GM12878 (cell line): ENCODE measurements at regions not wholly inside any gene's neighbourhood (a gene's known extent, or its start where the extent isn't known, plus 50 kb on each side); places are given as distances from the start of the nearest gene placed in this dataset.

ENCODE experiments used
- CREB1 ChIP-seq: IDR thresholded peaks from 2 replicates; pipeline ENCODE4 v1.6.1; 2012; ENCODE audit warnings: low read depth, mild to moderate bottlenecking, inconsistent platforms
- NFYB ChIP-seq: IDR thresholded peaks from 2 replicates; pipeline ENCODE4 v1.6.1; 2011; ENCODE audit warnings: low read depth, mild to moderate bottlenecking, low read length, improper control_type of control experiment, moderate library complexity; ENCODE audit not compliant: insufficient read depth
- ZNF274 ChIP-seq: IDR thresholded peaks from one replicate; pipeline ENCODE4 v1.8.0; 2011; ENCODE audit not compliant: insufficient read length, insufficient read depth
- TF ChIP-seq, protein P1 (sequence below), 3 experiments: IDR thresholded peaks in 2 of 3; conservative IDR thresholded peaks in 1 of 3; 2 replicates each; pipeline ENCODE4 v1.5.1; 2011; ENCODE audit warnings: low read depth in 3 of 3, low read length in 3 of 3, mild to moderate bottlenecking in 3 of 3, control low read depth in 2 of 3, moderate library complexity in 2 of 3, inconsistent platforms in 1 of 3, mixed read lengths in 1 of 3; ENCODE audit not compliant: control insufficient read depth in 2 of 3, insufficient read depth in 1 of 3; ENCODE audit errors: extremely low read depth in 1 of 3
- TF ChIP-seq, protein P2 (sequence below): fragments of 450-650 bp; IDR thresholded peaks from 2 replicates; pipeline ENCODE4 v1.6.1; 2017; ENCODE audit warnings: low read depth, mild to moderate bottlenecking, moderate library complexity

DNA sequence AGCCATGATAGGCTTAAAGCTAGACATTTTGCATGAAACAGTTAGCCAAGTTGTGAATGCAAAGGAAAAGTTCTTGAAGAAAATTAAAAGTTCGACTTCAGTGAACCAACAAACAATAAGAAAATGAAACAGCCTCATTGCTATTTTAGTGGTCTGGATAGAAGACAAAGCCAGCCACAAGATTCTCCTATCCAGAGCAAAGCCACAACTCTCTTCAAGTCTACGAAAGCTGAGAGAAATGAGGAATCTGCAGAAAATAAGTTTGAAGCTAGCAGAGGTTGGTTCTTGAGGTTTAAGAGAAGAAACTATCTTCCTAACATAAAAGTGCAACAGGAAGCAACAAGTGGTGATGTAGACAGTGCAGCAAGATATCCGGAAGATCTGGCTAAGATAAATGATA lies 271.4 kb upstream of the GRM3 start:
- TF ChIP-seq NFYB (no peak), ZNF274 (no peak), CREB1 (no peak)
- TF ChIP-seq, protein P1, sequence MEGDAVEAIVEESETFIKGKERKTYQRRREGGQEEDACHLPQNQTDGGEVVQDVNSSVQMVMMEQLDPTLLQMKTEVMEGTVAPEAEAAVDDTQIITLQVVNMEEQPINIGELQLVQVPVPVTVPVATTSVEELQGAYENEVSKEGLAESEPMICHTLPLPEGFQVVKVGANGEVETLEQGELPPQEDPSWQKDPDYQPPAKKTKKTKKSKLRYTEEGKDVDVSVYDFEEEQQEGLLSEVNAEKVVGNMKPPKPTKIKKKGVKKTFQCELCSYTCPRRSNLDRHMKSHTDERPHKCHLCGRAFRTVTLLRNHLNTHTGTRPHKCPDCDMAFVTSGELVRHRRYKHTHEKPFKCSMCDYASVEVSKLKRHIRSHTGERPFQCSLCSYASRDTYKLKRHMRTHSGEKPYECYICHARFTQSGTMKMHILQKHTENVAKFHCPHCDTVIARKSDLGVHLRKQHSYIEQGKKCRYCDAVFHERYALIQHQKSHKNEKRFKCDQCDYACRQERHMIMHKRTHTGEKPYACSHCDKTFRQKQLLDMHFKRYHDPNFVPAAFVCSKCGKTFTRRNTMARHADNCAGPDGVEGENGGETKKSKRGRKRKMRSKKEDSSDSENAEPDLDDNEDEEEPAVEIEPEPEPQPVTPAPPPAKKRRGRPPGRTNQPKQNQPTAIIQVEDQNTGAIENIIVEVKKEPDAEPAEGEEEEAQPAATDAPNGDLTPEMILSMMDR (IDR thresholded peaks at IDR 0.05 in 2 of 3, conservative IDR thresholded peaks at IDR 0.05 in 1 of 3; ENCODE audit: control insufficient read depth in 2 of 3, extremely low read depth in 1 of 3, insufficient read depth in 1 of 3, low read depth in 3 of 3, low read length in 3 of 3), result no peak
- TF ChIP-seq, protein P2, sequence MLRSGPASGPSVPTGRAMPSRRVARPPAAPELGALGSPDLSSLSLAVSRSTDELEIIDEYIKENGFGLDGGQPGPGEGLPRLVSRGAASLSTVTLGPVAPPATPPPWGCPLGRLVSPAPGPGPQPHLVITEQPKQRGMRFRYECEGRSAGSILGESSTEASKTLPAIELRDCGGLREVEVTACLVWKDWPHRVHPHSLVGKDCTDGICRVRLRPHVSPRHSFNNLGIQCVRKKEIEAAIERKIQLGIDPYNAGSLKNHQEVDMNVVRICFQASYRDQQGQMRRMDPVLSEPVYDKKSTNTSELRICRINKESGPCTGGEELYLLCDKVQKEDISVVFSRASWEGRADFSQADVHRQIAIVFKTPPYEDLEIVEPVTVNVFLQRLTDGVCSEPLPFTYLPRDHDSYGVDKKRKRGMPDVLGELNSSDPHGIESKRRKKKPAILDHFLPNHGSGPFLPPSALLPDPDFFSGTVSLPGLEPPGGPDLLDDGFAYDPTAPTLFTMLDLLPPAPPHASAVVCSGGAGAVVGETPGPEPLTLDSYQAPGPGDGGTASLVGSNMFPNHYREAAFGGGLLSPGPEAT, result no peak
